ENCODE measurements at regions not wholly inside any gene's neighbourhood (a gene's known extent, or its start where the extent isn't known, plus 50 kb on each side); places are given as distances from the start of the nearest gene placed in this dataset.
"Not testable (repeated sequence)": the region's sequence is repeated elsewhere in the genome, so short reads cannot be mapped to it uniquely, and the experiment has no call there.

DNA sequence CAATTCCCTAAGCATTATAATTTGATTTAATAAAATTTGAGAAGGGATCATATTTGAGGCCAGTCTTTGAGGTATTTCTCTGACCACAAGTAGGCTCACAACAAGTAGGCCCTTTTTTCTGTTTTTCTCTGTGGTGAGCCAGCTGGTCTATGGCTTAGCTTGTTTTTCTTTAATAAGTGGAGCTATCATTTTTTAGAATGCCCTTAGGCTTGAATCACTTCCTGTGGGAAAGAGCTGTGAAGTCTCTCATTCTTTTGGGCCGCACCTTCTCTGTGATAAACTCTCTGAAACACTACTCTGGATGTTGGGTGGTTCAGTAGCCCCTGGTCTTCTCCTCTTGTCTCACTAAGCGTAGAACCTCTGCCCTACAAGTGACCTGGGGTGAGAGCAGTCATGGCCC, 235.9 kb downstream of the SUCLG1 start:
- TF ChIP-seq CTCF (IDR thresholded peaks at IDR 0.05; ENCODE audit: borderline replicate concordance, extremely low read depth, insufficient read depth), result no peak
- no peaks in the 10 kb centered on the region for H3K4me1 ChIP-seq (ENCODE audit: control insufficient read depth in 2 of 3, insufficient read depth in 2 of 3, low read depth in 1 of 3, low read length in 3 of 3)
- no peaks in the 10 kb centered on the region for H3K27me3 ChIP-seq (ENCODE audit: control insufficient read depth, insufficient read depth, low read length)
- no peak overlapping the region for H3K27ac ChIP-seq (ENCODE audit: low read depth in 2 of 2, low read length in 2 of 2)
- no peak for DNase-seq
- FAIRE-seq, result no peak
- no peak overlapping the region for H3K9ac ChIP-seq (ENCODE audit: low read length in 3 of 3)
- no peaks in the 10 kb centered on the region for H3K36me3 ChIP-seq (ENCODE audit: control insufficient read depth in 2 of 3, insufficient read depth in 3 of 3, low read length in 3 of 3)
- H3K9me3 ChIP-seq (ENCODE audit: control insufficient read depth in 2 of 3, insufficient read depth in 1 of 3, low read length in 3 of 3), result no peaks in the 10 kb centered on the region
- intact Hi-C loops (cut with DNase I), result no loop called here
- H3K4me3 ChIP-seq (ENCODE audit: low read length in 3 of 3), result no peak overlapping the region

DNA sequence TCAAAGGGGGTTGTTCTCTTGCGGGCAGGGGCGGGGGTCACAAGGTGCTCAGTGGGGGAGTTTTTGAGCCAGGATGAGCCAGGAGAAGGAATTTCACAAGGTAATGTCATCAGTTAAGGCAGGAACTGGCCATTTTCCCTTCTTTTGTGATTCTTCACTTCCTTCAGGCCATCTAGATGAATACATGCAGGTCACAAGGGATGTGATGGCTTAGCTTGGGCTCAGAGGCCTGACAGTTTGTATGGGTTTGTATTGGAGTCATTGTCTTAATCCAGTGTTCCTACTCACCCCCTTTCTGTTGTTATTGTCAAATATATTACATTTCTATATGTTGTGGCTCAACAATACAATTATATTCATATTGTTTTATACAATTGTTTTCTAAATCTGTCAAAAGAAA, 238.0 kb downstream of the SUCLG1 start:
- H3K36me3 ChIP-seq (ENCODE audit: control insufficient read depth in 2 of 3, insufficient read depth in 3 of 3, low read length in 3 of 3); H3K9me3 ChIP-seq (ENCODE audit: control insufficient read depth in 2 of 3, insufficient read depth in 1 of 3, low read length in 3 of 3); H3K9ac ChIP-seq (ENCODE audit: low read length in 3 of 3); H3K4me3 ChIP-seq (ENCODE audit: low read length in 3 of 3); DNase-seq; H3K4me1 ChIP-seq (ENCODE audit: control insufficient read depth in 2 of 3, insufficient read depth in 2 of 3, low read depth in 1 of 3, low read length in 3 of 3); FAIRE-seq; H3K27me3 ChIP-seq (ENCODE audit: control insufficient read depth, insufficient read depth, low read length); H3K27ac ChIP-seq (ENCODE audit: low read depth in 2 of 2, low read length in 2 of 2); intact Hi-C loops (cut with DNase I): not testable (repeated sequence)

DNA sequence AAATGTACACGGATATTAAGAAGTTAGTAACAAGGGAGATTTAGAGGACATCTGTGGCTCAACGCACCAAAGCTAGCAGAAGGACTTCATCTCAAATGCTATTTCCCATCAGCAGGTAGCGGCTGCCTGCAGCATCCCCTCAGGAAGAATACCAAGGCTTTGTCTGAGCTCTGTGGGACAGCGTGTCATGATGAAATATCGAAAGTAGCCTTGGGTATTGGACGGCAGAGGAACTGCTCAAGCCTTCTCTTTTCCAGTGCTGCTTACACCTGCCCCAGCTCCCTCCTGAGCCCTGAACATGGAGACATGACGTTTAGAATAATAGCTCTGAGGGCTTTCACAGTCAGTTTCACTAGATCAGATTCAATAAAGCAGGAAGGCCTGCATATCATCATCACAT, 241.6 kb downstream of the SUCLG1 start:
- no peaks in the 10 kb centered on the region for H3K36me3 ChIP-seq (ENCODE audit: control insufficient read depth in 2 of 3, insufficient read depth in 3 of 3, low read length in 3 of 3)
- TF ChIP-seq CTCF (IDR thresholded peaks at IDR 0.05; ENCODE audit: borderline replicate concordance, extremely low read depth, insufficient read depth), result no peak
- DNase-seq, result no peak
- FAIRE-seq, result no peak
- intact Hi-C loops (cut with DNase I), result no loop called here
- H3K4me3 ChIP-seq (ENCODE audit: low read length in 3 of 3), result no peak overlapping the region
- no peak overlapping the region for H3K27ac ChIP-seq (ENCODE audit: low read depth in 2 of 2, low read length in 2 of 2)
- H3K9me3 ChIP-seq (ENCODE audit: control insufficient read depth in 2 of 3, insufficient read depth in 1 of 3, low read length in 3 of 3), result no peaks in the 10 kb centered on the region
- H3K27me3 ChIP-seq (ENCODE audit: control insufficient read depth, insufficient read depth, low read length), result no peaks in the 10 kb centered on the region
- H3K4me1 ChIP-seq (ENCODE audit: control insufficient read depth in 2 of 3, insufficient read depth in 2 of 3, low read depth in 1 of 3, low read length in 3 of 3), result no peaks in the 10 kb centered on the region
- H3K9ac ChIP-seq (ENCODE audit: low read length in 3 of 3), result no peak overlapping the region

DNA sequence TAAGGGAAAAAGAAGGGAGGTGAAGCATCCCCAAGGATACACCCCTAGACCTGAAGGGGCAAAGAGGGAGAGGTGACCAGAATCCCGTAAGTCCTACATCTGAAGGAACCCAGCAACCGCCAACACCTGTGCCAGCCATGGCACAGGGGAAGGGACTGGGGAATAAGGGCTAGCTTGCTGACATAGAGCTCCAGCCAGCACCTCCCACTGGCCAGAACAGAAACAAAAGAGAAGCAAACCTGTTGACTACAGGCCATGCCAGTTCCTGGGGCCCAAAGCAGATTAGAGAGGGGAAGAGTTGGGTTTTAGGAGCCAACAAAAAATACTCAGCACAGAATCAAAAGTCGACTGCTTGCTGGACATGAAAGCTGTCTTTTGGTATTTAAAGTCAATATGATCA, 244.6 kb downstream of the SUCLG1 start:
- no peaks in the 10 kb centered on the region for H3K36me3 ChIP-seq (ENCODE audit: control insufficient read depth in 2 of 3, insufficient read depth in 3 of 3, low read length in 3 of 3)
- no peak overlapping the region for H3K4me3 ChIP-seq (ENCODE audit: low read length in 3 of 3)
- DNase-seq, result no peak
- no peak for TF ChIP-seq CTCF (IDR thresholded peaks at IDR 0.05; ENCODE audit: borderline replicate concordance, extremely low read depth, insufficient read depth)
- no peaks in the 10 kb centered on the region for H3K27me3 ChIP-seq (ENCODE audit: control insufficient read depth, insufficient read depth, low read length)
- no peak overlapping the region for H3K9ac ChIP-seq (ENCODE audit: low read length in 3 of 3)
- no peak overlapping the region for H3K27ac ChIP-seq (ENCODE audit: low read depth in 2 of 2, low read length in 2 of 2)
- H3K9me3 ChIP-seq (ENCODE audit: control insufficient read depth in 2 of 3, insufficient read depth in 1 of 3, low read length in 3 of 3), result no peaks in the 10 kb centered on the region
- FAIRE-seq, result no peak
- no peaks in the 10 kb centered on the region for H3K4me1 ChIP-seq (ENCODE audit: control insufficient read depth in 2 of 3, insufficient read depth in 2 of 3, low read depth in 1 of 3, low read length in 3 of 3)
- intact Hi-C loops (cut with DNase I), result no loop called here
